ENCODE measurements at regions not wholly inside any gene's neighbourhood (a gene's known extent, or its start where the extent isn't known, plus 50 kb on each side); places are given as distances from the start of the nearest gene placed in this dataset.

DNA sequence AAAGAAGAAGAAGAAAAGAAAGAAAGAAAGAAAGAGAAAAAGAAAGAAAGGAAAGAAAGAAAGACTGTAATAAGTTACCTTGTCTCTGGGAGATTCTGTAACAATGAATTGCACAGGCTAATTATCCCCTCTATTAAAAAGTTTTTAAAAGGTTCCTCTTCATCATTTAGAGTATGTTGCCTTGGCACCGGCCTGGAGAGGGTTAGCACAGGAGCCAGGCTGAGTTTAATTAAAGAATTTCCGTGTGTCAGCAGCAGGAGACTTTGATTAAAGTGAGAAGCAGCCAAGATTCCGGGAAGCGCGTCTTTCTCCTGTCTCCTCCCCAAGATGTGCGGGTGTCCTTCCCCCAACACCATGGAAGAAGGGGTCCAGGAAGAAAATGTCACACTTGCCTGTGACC is 92.8 kb upstream of the ETV6 start:
- DNase-seq, result no peak
- intact Hi-C loops (cut with micrococcal nuclease; ENCODE audit: unreplicated experiment), result no loop called here
- H3K36me3 Mint-ChIP-seq (ENCODE audit: insufficient read depth, unreplicated experiment), result no peaks in the 10 kb centered on the region
- H3K4me3 Mint-ChIP-seq (ENCODE audit: low read depth, unreplicated experiment), result peak overlapping the region; percentile 22
- CTCF ChIA-PET, result interaction anchor here (0.6 kb wide), 1 partner anchor 109 kb away, joined by 3 read pairs; no protein-coding TSS in a partner anchor
- H3K27me3 Mint-ChIP-seq (ENCODE audit: unreplicated experiment), result no peaks in the 10 kb centered on the region
- no peak overlapping the region for H3K27ac Mint-ChIP-seq (ENCODE audit: unreplicated experiment)
- TF ChIP-seq, protein P1, sequence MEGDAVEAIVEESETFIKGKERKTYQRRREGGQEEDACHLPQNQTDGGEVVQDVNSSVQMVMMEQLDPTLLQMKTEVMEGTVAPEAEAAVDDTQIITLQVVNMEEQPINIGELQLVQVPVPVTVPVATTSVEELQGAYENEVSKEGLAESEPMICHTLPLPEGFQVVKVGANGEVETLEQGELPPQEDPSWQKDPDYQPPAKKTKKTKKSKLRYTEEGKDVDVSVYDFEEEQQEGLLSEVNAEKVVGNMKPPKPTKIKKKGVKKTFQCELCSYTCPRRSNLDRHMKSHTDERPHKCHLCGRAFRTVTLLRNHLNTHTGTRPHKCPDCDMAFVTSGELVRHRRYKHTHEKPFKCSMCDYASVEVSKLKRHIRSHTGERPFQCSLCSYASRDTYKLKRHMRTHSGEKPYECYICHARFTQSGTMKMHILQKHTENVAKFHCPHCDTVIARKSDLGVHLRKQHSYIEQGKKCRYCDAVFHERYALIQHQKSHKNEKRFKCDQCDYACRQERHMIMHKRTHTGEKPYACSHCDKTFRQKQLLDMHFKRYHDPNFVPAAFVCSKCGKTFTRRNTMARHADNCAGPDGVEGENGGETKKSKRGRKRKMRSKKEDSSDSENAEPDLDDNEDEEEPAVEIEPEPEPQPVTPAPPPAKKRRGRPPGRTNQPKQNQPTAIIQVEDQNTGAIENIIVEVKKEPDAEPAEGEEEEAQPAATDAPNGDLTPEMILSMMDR (IDR thresholded peaks at IDR 0.05; ENCODE audit: unreplicated experiment), result no peak
- H3K4me1 Mint-ChIP-seq (ENCODE audit: low read depth, unreplicated experiment), result peaks cover 33% of the 10 kb centered on the region
- BruUV-seq (replicated peaks), result no TSS peak
- no peaks in the 10 kb centered on the region for H3K9me3 Mint-ChIP-seq (ENCODE audit: low read depth, unreplicated experiment)

DNA sequence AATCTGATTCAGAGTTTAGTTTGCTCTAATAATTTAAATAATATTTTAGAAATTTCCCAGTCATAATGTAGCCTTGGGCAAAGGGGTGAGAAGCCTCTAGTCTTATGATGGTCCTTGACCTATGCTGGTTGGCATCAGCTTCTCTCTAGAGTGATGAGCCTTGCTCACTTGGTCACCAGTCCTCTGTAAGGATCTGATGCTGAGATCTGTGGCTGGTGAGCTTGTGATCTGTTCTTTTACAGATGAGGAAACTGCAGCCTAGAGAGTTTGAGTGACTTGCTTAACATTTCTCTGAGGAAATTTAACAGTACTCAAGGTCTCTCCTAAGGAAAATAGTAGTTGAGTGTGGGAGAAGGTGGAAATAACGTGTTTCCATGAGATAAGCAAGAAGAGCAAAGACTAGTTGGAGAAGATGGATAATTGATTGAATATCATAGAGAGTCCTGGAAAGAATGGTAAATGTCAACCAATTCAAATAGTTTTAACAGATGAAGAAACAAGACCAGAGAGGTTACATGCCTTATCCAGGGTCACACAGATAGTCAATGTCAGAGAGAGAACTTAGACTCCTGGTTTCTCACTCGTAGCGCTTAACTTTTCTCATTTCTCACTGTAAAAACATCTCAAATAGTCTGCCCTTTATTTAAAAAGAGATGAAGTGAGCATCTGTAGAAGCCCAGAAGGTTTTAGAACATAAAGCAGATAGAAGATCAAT is 89.7 kb upstream of the ETV6 start:
- no peak overlapping the region for H3K4me3 Mint-ChIP-seq (ENCODE audit: low read depth, unreplicated experiment)
- BruUV-seq (replicated peaks), result no TSS peak
- no peaks in the 10 kb centered on the region for H3K9me3 Mint-ChIP-seq (ENCODE audit: low read depth, unreplicated experiment)
- H3K27ac Mint-ChIP-seq (ENCODE audit: unreplicated experiment), result no peak overlapping the region
- H3K36me3 Mint-ChIP-seq (ENCODE audit: insufficient read depth, unreplicated experiment), result no peaks in the 10 kb centered on the region
- no peak for DNase-seq
- TF ChIP-seq, protein P1 (IDR thresholded peaks at IDR 0.05; ENCODE audit: unreplicated experiment), result no peak
- CTCF ChIA-PET, result no interaction called here
- intact Hi-C loops (cut with micrococcal nuclease; ENCODE audit: unreplicated experiment), result no loop called here
- H3K27me3 Mint-ChIP-seq (ENCODE audit: unreplicated experiment), result no peaks in the 10 kb centered on the region
- peaks cover 26% of the 10 kb centered on the region for H3K4me1 Mint-ChIP-seq (ENCODE audit: low read depth, unreplicated experiment)

DNA sequence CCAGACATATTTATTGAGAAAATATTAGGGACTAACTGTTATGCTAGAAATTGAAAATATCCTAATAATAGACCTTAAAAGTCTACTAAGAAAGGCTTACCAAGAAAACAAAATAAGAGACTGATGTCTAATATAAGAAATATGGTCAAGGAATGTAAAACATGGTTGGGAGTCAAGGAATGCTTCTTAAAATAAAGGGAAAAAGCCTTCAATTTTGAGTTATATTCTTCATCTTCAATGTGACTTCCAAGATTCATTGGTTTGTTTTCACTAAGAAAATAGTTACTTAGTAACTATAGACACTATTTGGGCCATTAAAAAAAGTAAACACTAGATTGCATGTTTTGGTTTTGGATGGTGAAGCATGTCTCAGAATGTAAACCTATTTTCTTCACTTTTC is 88.1 kb upstream of the ETV6 start:
- CTCF ChIA-PET, result interaction anchor here (0.6 kb wide), 1 partner anchor 841 kb away, joined by 4 read pairs; no protein-coding TSS in a partner anchor
- intact Hi-C loops (cut with micrococcal nuclease; ENCODE audit: unreplicated experiment), result no loop called here
- Mint-ChIP-seq H3K27ac (ENCODE audit: unreplicated experiment) (peak overlapping the region; percentile 20), H3K9me3 (ENCODE audit: low read depth, unreplicated experiment) (no peaks in the 10 kb centered on the region), H3K36me3 (ENCODE audit: insufficient read depth, unreplicated experiment) (no peaks in the 10 kb centered on the region), H3K4me1 (ENCODE audit: low read depth, unreplicated experiment) (peaks cover 13% of the 10 kb centered on the region), H3K27me3 (ENCODE audit: unreplicated experiment) (no peaks in the 10 kb centered on the region), H3K4me3 (ENCODE audit: low read depth, unreplicated experiment) (no peak overlapping the region)
- DNase-seq, result no peak
- BruUV-seq (replicated peaks), result no TSS peak
- TF ChIP-seq, protein P1 (IDR thresholded peaks at IDR 0.05; ENCODE audit: unreplicated experiment), result no peak

DNA sequence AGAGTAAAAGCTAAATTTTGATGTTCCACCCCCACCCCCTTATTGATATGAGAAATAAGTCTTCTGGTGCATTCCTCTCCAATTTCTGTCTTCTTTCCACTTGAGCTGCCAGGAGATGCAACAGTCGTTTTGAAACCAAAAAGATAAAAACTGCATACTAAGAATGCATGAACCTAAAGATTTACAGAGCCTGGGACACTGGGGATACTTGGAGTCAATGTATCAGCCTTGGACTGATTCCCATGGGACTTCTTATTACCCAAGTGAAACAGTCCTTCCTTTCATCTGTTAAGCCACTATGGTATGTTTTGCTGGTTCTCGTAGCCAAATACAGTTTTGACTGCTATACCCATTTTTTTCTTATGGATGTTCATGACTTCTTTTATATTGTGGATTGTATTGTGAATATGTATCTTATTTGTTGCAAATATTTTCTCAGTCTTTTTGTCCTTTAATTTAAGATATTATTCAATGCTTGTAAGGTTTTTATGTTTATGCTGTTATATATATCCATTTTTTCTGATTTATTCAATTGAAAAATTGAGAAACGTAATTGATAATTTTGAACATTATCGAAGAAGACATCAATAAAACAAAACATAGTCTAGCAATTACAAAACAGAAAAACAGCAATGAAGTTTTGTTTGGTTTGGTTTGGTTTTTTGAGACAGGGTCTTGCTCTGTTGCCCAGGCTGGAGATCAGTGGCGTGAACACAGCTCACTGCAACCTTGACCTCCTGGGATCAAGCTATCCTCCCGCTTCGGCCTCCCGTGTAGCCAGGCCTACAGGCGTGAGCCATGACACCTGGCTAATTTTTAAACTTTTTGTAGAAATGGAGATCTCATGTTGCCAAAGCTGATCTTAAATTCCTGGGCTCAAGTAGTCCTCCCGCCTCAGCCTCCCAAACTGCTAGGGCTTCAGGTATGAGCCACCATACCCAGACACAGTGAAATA is 85.4 kb upstream of the ETV6 start:
- no peak overlapping the region for H3K4me3 Mint-ChIP-seq (ENCODE audit: low read depth, unreplicated experiment)
- H3K4me1 Mint-ChIP-seq (ENCODE audit: low read depth, unreplicated experiment), result peaks cover 9% of the 10 kb centered on the region
- intact Hi-C loops (cut with micrococcal nuclease; ENCODE audit: unreplicated experiment), result no loop called here
- H3K9me3 Mint-ChIP-seq (ENCODE audit: low read depth, unreplicated experiment), result no peaks in the 10 kb centered on the region
- TF ChIP-seq, protein P1 (IDR thresholded peaks at IDR 0.05; ENCODE audit: unreplicated experiment), result no peak
- CTCF ChIA-PET, result no interaction called here
- no peaks in the 10 kb centered on the region for H3K36me3 Mint-ChIP-seq (ENCODE audit: insufficient read depth, unreplicated experiment)
- DNase-seq, result no peak
- H3K27me3 Mint-ChIP-seq (ENCODE audit: unreplicated experiment), result no peaks in the 10 kb centered on the region
- no peak overlapping the region for H3K27ac Mint-ChIP-seq (ENCODE audit: unreplicated experiment)
- no TSS peak for BruUV-seq (replicated peaks)
